BJ (cell line): ENCODE measurements at regions not wholly inside any gene's neighbourhood (a gene's known extent, or its start where the extent isn't known, plus 50 kb on each side); places are given as distances from the start of the nearest gene placed in this dataset.

Experiments used
- CTCF ChIA-PET: fragments of 350-600 bp; formaldehyde crosslinking; extraction: SDS; loops from one replicate; lab custom pipeline; 2021; ENCODE audit warnings: antibody characterized with exemption, inconsistent platforms; lab: Yijun Ruan, JAX
- POLR2A ChIA-PET: fragments of 300-600 bp; sonication (Branson Sonifier 250); formaldehyde crosslinking; extraction: SDS; loops from one replicate; lab custom pipeline; 2021; ENCODE audit warnings: antibody characterized with exemption; lab: Charles Lee
- DNase-seq: peaks from one replicate; pipeline ENCODE4 v3.0.0-alpha.2; 2011; ENCODE audit warnings: low read depth
- H3K27me3 ChIP-seq: 2 replicates; pipeline ENCODE4 v1.6.0; 2011; ENCODE audit warnings: low read length; ENCODE audit not compliant: control insufficient read depth, insufficient read depth
- H3K36me3 ChIP-seq: 2 replicates; pipeline ENCODE4 v1.5.1; 2011; ENCODE audit warnings: low read length; ENCODE audit not compliant: control insufficient read depth, insufficient read depth
- H3K4me3 ChIP-seq: 2 replicates; pipeline ENCODE4 v1.5.1; 2011; ENCODE audit warnings: low read depth, mild to moderate bottlenecking, control low read depth, low read length
- TF ChIP-seq, protein P1 (sequence below): IDR thresholded peaks from 2 replicates; pipeline ENCODE4 v1.5.1; 2011; ENCODE audit warnings: low read depth, mild to moderate bottlenecking, control low read depth, inconsistent platforms, low read length, moderate library complexity; ENCODE audit not compliant: insufficient read depth

DNA sequence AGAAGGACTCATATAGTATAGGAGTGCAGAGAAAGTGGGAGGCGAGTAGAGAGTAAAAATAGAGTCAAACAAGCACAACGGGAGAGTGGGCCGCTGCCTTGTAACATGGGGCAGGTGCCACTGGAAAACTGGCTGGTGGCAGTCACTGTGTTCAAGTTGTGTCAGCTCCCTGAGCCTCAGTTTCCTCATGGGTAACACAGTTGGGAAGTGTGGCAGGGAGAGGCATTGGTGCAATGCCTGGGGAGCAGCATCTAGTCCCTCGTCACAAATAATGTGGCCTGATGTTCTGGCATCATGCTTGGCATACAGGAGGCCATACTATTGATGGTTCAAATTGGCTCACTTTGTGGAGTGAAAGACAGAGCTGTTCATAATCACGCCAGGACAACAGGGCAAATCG is 78.9 kb upstream of the SPON1 start:
- DNase-seq = no peak
- CTCF ChIA-PET = no interaction called here
- Histone ChIP-seq H3K27me3 (no peaks in the 10 kb centered on the region), H3K4me3 (no peak overlapping the region), H3K36me3 (no peaks in the 10 kb centered on the region)
- POLR2A ChIA-PET = no interaction called here
- TF ChIP-seq, protein P1, sequence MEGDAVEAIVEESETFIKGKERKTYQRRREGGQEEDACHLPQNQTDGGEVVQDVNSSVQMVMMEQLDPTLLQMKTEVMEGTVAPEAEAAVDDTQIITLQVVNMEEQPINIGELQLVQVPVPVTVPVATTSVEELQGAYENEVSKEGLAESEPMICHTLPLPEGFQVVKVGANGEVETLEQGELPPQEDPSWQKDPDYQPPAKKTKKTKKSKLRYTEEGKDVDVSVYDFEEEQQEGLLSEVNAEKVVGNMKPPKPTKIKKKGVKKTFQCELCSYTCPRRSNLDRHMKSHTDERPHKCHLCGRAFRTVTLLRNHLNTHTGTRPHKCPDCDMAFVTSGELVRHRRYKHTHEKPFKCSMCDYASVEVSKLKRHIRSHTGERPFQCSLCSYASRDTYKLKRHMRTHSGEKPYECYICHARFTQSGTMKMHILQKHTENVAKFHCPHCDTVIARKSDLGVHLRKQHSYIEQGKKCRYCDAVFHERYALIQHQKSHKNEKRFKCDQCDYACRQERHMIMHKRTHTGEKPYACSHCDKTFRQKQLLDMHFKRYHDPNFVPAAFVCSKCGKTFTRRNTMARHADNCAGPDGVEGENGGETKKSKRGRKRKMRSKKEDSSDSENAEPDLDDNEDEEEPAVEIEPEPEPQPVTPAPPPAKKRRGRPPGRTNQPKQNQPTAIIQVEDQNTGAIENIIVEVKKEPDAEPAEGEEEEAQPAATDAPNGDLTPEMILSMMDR = no peak

DNA sequence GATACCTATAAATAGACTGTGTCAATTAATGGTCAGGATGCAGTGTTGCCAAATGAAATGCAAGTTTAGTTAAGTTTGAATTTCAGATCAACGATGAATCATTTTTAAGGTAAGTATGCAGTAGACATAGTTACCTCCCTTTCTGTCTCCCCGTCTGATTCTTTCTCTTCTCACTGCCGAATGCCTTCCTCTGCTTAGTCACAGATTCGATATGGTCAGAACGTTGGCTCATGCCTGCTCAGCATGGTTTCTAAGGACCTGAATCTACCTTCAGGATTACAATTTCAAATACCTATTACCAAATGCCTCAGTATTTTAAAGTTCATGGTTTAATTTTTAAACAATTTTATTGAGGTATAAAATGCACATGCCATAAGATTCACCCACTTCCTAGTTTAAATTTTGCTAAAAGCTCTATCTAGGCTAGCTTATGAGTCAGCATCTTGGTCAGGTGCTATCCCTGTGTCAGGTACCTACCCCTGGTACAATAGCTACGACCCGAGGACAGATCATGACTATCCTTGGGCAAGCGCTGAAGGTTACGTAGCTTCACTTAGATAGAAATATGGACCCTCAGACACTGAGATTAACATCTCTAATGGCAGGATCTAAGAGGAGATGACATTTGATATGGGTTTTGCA is 78.2 kb upstream of the SPON1 start:
- Histone ChIP-seq H3K36me3 (no peaks in the 10 kb centered on the region), H3K27me3 (no peaks in the 10 kb centered on the region), H3K4me3 (no peak overlapping the region)
- ChIA-PET POLR2A (no interaction called here), CTCF (interaction anchor here (1.6 kb wide), 1 partner anchor 9 kb away, joined by 3 read pairs; no protein-coding TSS in a partner anchor)
- TF ChIP-seq, protein P1 = no peak
- DNase-seq = no peak

DNA sequence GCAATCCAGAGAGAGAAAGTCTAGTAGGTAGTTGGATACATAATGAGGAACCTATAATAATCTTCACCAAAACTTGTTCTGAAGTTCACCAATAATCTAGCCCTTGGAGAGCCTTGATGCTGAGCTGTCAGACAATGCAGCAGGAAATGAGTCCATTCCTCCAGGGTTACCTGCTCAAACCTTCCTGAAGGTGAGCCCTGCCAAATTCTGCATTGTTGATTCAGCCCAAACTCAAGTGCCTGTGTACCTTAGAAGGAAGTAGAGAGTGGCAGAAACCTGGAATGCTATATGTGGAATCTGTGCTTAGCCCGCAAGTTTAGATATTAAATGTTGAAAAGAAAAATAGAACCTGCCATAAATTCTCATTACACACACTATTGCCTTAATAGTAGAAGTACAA is 77.4 kb upstream of the SPON1 start:
- H3K36me3 ChIP-seq = no peaks in the 10 kb centered on the region
- H3K4me3 ChIP-seq = no peak overlapping the region
- no peaks in the 10 kb centered on the region for H3K27me3 ChIP-seq
- CTCF ChIA-PET = interaction anchor here (0.6 to 1.6 kb wide), 2 partner anchors 10 to 36 kb away, joined by 3 read pairs; no protein-coding TSS in a partner anchor
- POLR2A ChIA-PET = no interaction called here
- DNase-seq = no peak
- TF ChIP-seq, protein P1 = no peak

DNA sequence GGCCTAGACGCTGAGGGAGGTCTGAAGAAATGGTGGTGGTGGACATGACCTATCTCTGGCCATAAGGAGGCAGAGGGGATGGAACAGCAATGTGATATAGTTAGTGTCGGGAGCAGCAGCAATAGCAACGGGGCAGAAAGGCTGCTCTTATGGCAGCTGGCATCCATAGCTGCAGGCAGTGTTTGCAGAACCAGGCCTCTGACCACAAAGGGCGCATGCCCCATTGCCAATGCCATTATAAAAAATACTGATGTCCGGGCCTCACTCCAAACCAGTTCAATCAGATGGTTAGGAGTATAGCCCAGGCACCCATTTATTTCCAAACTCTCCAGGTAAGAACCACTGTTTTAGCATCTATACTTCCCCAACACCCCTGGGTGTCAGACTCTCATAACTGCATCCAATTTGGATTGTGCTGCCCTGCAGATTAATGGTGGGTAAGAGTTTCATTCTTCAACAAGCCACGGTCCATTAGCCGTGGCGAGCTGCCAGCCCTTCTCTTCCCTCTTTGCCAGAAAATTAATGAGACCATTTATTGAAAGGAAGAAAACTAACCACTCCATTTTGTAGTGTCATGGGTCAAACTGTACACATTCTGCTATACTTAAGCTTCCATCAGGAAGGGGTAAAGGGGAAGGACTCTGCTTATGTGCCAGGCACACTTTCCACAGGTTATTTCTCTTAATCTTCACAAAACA is 72.8 kb upstream of the SPON1 start:
- TF ChIP-seq, protein P1 = no peak
- no peaks in the 10 kb centered on the region for H3K36me3 ChIP-seq
- CTCF ChIA-PET = no interaction called here
- H3K27me3 ChIP-seq = no peaks in the 10 kb centered on the region
- POLR2A ChIA-PET = no interaction called here
- no peak overlapping the region for H3K4me3 ChIP-seq
- DNase-seq = no peak

DNA sequence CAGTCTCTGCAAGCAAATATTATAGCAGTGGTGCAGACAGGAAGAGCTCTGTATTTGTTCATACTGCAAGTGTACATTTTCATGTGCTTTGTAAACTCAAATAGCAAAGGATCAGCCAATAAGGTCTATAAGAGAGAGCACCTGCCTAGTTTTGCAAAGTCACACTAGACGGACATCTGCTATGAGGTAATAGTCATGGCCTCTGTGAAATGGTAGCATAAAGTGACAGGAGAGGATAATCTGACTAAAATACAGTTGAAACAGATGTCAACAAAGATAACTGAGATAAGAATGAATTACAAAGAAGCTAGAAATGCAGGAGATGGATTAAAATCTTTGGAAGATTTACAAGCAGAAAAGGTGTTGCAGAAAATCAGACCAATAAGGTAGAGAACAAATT is 70.6 kb upstream of the SPON1 start:
- Histone ChIP-seq H3K4me3 (no peak overlapping the region), H3K36me3 (no peaks in the 10 kb centered on the region), H3K27me3 (no peaks in the 10 kb centered on the region)
- CTCF ChIA-PET = no interaction called here
- TF ChIP-seq, protein P1 = no peak
- DNase-seq = no peak
- POLR2A ChIA-PET = no interaction called here
